Activated gamma-delta T cell treated with anti-CD3 and anti-CD28 coated beads, Interleukin-2, amount 50 U/mL, for 16 hours (primary cell): ENCODE measurements at regions not wholly inside any gene's neighbourhood (a gene's known extent, or its start where the extent isn't known, plus 50 kb on each side); places are given as distances from the start of the nearest gene placed in this dataset.

Experiments
- DNase-seq: peaks from one replicate; pipeline ENCODE4 v3.0.0-alpha.2; 2020; ENCODE audit warnings: low read depth

- DNase-seq = no peak
Observed at GRCh38 chr13:85381082-85381481, 418.1 kb downstream of the SLITRK6 start.

- no peak for DNase-seq
Observed at GRCh38 chr13:85379991-85380390, 419.2 kb downstream of the SLITRK6 start.

GRCh38 chr13:85379433-85379832, 419.8 kb downstream of the SLITRK6 start:
- DNase-seq = no peak

DNA sequence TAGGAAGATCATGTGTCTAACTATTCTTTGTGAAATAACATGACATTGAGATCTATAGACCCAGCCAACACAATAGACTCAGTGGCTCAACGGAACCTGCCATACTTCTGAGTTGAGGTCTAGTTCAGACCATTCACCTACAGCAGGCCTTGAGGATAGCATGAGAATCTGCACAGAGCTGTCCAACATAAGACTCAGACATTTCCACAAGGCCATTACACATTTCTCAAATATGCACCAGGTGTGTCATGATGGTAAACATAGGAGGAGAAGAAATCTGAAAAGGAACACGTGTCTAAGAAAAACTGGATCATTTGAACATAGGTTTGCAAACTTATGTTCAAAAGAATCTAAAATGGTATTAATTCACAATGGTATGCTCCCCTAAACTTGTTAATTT, 421.4 kb downstream of the SLITRK6 start:
- DNase-seq = no peak

DNA sequence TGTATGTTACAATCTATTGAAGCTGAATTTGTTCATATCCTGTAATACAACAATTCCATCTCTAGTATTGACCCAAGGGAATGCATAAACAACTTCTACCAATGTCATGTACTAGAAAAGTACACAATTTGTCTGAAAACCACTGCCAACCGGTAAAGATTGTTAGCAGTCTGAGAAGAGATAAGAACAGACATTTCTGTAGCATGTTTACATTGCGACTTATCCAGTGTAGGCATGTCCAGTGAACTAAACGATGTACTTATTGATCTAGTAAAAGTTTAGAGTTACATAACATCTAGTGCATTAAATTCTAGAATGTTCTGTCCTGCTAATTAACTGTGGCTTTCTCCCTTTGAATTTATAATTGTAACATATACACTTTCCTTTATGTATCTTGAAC, 425.9 kb downstream of the SLITRK6 start:
- no peak for DNase-seq

- no peak for DNase-seq
Observed at GRCh38 chr13:85371254-85371653, 428.0 kb downstream of the SLITRK6 start.

DNA sequence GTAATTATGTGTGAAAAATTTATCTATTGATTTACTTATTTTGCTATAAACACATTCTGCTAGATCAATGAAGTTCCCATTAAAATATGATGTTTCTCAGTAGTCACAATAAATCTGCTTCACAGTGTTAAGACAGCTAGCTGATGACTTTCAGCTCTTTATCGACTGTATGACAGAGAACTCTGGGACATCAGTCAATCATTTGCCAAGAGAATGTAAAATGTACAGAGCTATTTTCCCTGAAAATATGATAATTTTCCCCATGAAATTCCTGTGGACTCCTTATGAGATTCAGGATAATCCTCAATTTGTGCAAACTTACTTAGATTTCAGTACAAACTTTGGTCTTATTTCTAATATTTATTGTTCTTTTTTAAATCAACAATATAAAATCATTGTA, 430.5 kb downstream of the SLITRK6 start:
- no peak for DNase-seq

- no peak for DNase-seq
Observed at GRCh38 chr13:85367887-85368286, 431.3 kb downstream of the SLITRK6 start.

DNA sequence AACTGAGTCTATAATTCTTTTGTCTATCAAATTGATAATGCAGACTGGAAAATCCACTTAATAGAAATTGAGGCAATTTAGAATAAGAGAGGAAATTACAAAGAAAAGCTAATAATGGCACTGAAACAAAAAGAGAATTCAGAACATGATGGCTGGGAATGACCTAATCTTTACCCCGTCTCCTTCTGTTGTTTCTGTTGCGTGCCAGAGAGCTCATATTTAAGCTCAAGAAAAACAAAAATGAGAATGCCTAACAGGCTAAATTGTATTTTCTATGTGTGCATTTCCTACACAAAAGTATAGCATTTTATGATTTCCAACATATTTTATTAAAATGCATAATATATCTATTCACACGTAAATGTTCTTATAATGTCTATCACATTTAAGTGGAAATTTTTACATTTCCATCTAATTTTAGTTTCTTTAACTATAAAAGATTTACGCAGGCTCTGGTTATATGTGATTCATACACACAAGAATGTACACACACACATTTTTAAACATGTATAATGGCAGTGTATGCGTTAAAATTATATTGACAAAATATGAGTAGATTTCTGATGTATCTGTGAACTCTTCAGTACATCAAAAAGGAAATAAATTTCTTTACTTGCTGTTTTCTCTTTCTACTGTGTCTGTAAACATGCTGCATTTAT, 432.3 kb downstream of the SLITRK6 start:
- DNase-seq = no peak

- no peak for DNase-seq
Observed at GRCh38 chr13:85363504-85363903, 435.7 kb downstream of the SLITRK6 start.

GRCh38 chr13:85362980-85363379, 436.2 kb downstream of the SLITRK6 start:
- no peak for DNase-seq

- DNase-seq = no peak
Observed at GRCh38 chr13:85347251-85347650, 452.0 kb downstream of the SLITRK6 start.

DNA sequence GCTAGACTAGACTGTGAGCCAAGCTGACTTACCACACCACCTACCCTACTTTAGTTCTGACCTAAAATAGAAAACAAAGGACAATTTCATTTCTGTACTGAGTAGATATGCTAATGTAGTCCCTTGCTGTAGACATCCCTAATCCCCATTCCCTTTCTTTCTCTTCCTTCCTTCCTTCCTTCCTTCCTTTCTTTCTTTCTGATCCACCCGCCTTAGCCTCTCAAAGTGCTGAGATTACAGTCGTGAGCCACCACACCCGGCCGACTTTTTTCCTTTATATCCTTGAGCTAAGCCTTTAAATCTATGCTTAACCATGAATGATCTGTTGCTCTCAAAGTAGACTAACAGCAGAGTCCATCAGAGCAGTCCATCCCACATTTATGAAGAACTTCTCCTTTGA, 465.0 kb downstream of the SLITRK6 start:
- no peak for DNase-seq

DNA sequence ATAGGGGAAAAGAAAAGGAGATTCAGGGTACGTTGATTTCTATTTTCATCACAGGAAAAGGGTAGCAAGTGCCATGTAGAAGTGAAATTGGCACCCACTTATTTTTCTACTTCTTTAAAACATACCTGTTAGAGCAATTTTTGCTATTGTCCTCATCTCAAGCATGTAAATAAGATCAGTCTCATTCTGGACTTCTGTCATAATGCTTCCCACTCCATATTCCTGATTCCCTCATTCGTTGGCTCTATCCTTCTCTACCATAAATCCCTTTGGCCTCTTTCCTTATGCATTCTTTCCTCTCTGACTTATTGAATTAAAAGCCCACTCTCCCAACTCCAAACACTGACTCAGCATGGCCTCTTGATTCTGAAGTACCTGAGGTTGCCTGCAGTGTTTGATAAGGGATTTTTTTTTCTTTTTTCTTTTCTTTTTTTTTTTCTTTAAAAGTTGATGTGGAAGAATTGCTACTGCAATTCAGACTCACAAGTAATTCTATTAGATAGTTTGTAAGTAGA, 465.7 kb downstream of the SLITRK6 start:
- no peak for DNase-seq

DNA sequence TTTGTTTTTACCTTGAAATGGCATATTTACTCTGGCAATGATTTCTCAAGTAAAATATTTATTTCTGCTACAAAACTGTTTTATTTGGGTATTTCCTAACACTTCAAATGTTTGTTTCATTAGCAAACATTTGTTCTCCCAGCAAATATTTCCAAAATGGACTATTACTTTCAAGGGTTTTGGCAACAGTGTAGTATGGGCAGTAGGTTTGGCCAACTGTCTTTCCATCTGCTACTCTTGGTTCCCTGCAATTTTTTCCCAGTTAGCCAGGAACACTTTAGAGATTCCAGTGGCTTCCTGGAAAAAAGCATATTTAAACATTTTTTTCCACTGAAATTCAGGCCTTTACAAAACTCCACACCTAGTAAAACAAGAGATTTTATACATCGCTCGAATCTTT, 466.6 kb downstream of the SLITRK6 start:
- no peak for DNase-seq

- no peak for DNase-seq
Observed at GRCh38 chr13:85321734-85322133, 477.5 kb downstream of the SLITRK6 start.

DNA sequence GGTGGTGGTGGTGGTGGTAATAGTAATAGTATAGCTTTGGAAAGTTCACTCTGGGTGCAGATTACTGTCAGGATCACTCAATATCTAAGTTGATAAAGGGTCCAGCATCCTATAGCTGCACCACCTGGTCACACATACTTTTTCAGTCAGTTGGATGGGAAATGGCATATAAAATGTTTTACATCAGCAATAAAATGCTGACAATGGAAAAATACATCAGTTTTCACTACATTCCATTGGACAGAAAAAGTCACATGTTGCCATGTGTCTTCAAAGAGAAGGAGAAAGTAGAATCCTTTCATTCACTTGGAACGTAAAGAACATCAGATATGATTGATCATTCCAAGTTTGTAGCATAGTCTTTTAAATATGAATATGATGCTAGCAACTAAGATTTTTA, 481.4 kb downstream of the SLITRK6 start:
- no peak for DNase-seq

- no peak for DNase-seq
Observed at GRCh38 chr13:85316506-85317025, 482.7 kb downstream of the SLITRK6 start.

DNA sequence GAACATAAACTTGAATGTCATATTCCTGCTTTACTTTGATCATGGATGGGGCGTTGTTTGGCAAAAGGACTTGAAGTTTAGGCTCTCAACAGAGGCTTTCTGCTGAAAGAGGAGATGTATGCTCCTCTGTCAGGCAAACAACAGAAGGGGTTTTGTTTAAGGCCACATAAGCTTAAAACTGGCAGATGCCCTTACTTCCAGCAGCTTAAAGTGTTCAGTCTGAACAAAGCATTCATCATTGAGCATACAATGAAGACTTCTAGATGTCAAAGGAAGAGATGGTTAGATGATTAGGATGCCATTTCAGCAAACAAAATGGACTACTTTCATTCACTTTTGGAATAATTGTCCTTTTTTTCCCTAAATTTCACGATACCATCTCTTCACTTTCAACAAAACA, 484.5 kb downstream of the SLITRK6 start:
- DNase-seq = no peak

DNA sequence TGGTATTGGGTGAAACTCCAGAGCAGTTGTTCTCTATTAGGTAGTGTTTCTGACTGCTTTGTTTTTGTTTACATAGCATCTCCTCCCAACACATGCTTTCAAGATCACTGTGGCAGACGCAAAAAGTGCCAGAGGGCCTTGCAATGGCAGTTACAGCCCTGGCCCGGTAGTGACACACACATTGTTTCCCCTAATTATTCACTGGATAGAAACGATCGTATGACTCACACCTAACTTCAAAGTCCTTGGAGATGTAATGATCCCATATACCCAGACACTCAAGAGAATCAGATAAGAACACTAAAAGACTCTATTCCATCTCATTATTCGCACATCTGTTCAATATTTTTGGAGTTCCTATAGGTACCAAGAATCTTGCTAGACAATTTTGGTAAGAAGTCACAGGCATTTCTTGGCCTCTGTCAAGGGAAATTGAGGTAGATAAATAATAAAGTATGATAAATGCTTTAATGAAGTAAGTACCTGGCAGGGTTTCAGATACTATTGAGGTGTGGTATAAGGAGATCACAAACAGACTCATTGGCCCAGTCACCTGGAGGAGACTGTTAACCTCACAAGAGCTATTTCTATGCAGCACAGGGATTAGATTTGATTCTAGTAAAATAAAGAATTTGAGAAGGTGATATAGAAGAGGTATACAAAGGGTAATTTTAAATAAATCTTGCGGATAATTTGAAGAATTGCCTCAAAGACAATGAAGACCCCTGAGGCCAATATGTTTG, 485.3 kb downstream of the SLITRK6 start:
- no peak for DNase-seq

DNA sequence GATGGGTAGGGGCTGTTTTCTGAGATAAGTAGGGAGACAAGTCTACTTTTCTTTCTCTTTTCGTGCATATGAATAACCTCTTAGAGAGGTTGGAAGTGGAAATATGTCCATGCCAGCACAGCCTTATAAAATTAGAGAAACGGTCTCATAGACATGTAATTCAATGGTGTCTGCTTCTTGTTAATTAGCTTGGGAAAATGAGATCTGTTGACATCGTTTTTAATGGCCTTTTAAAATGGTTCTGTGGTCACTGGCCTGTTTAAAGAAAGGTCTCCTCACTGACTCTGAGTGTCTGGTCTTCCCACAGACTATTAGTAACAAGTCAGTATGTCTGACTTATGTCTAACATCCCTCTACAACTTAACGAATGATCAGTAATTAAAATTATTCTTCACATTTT, 487.1 kb downstream of the SLITRK6 start:
- no peak for DNase-seq

DNA sequence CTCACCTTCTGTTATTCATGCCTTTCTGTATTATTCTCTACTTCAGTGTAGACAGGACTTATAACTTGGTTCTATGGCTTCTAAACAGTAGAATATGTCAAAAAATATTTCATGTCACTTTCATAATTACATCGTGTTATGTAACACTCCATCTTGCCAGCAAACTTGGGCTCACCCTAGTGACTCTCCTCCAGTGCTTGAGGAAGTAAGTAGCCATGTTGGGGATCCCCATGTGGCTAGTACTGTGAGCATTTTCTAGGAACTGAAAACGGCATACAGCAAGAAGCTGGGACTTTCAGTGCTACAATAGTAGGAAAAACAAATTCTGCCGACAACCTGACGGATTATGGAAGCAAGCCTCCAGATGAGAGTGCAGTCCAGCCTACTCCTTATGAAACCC, 495.6 kb downstream of the SLITRK6 start:
- no peak for DNase-seq

GRCh38 chr13:85298387-85298924, 500.8 kb downstream of the SLITRK6 start:
- no peak for DNase-seq
